ENCODE measurements at regions not wholly inside any gene's neighbourhood (a gene's known extent, or its start where the extent isn't known, plus 50 kb on each side); places are given as distances from the start of the nearest gene placed in this dataset.

GRCh38 chr4:151950993-151951670 lies 190.3 kb upstream of the GATB start:
- Histone ChIP-seq H3K27me3 (replicated peaks in 1 of 7) (no peaks in the 10 kb centered on the region), H3K9me3 (peaks cover 5 to 28% (median 21%) of the 10 kb centered on the region in 8 donors), H3K36me3 (no peaks in the 10 kb centered on the region), H3K27ac (no peak overlapping the region), H3K4me1 (no peaks in the 10 kb centered on the region), H3K4me3 (no peak overlapping the region)
- intact Hi-C loops (cut with DNase I; ENCODE audit: low total_unique reads), result no loop called here
- WGBS, 5 donors, result 76 to 90% (median 84%) methylated on average over 12 of the region's 12 CpGs
- TF ChIP-seq POLR2A (IDR thresholded peaks at IDR 0.05) (no peak), POLR2AphosphoS5 (IDR thresholded peaks at IDR 0.05) (no peak), CTCF (IDR thresholded peaks at IDR 0.05 in 8 of 11, conservative IDR thresholded peaks at IDR 0.05 in 3 of 11) (no peak)
- DNase-seq, result no peak

- no peak overlapping the region for H3K27ac ChIP-seq
- no peak for DNase-seq
- WGBS, 5 donors, result 86 to 98% (median 89%) methylated on average over 1 of the region's 1 CpG
- intact Hi-C loops (cut with DNase I; ENCODE audit: low total_unique reads), result no loop called here
- H3K4me3 ChIP-seq, result no peak overlapping the region
- no peaks in the 10 kb centered on the region for H3K4me1 ChIP-seq
- peaks cover 5 to 39% (median 31%) of the 10 kb centered on the region in 8 donors for H3K9me3 ChIP-seq
- H3K36me3 ChIP-seq, result no peaks in the 10 kb centered on the region
- no peak for TF ChIP-seq POLR2A (IDR thresholded peaks at IDR 0.05)
- no peak for TF ChIP-seq CTCF (IDR thresholded peaks at IDR 0.05 in 8 of 11, conservative IDR thresholded peaks at IDR 0.05 in 3 of 11)
- no peak for TF ChIP-seq POLR2AphosphoS5 (IDR thresholded peaks at IDR 0.05)
- no peaks in the 10 kb centered on the region for H3K27me3 ChIP-seq (replicated peaks in 1 of 7)
These were observed 187.7 kb upstream of the GATB start for GRCh38 chr4:151948351-151949016.

- Histone ChIP-seq H3K4me1 (no peaks in the 10 kb centered on the region), H3K27ac (no peak overlapping the region), H3K9me3 (peaks cover 5 to 39% (median 31%) of the 10 kb centered on the region in 8 donors), H3K27me3 (replicated peaks in 1 of 7) (no peaks in the 10 kb centered on the region), H3K36me3 (no peaks in the 10 kb centered on the region), H3K4me3 (no peak overlapping the region)
- WGBS, 5 donors, result 81 to 85% (median 83%) methylated on average over 1 to 2 of the region's 2 CpGs
- no peak for DNase-seq
- TF ChIP-seq CTCF (IDR thresholded peaks at IDR 0.05 in 8 of 11, conservative IDR thresholded peaks at IDR 0.05 in 3 of 11) (no peak), POLR2AphosphoS5 (IDR thresholded peaks at IDR 0.05) (no peak), POLR2A (IDR thresholded peaks at IDR 0.05) (no peak)
- intact Hi-C loops (cut with DNase I; ENCODE audit: low total_unique reads), result no loop called here
These were observed 185.9 kb upstream of the GATB start for GRCh38 chr4:151946718-151947117.

GRCh38 chr4:151942971-151943370 lies 182.2 kb upstream of the GATB start:
- H3K27me3 ChIP-seq (replicated peaks in 1 of 7), result no peaks in the 10 kb centered on the region
- no peaks in the 10 kb centered on the region for H3K36me3 ChIP-seq
- no peak overlapping the region for H3K4me3 ChIP-seq
- no peak for TF ChIP-seq CTCF (IDR thresholded peaks at IDR 0.05 in 8 of 11, conservative IDR thresholded peaks at IDR 0.05 in 3 of 11)
- no peak for TF ChIP-seq POLR2A (IDR thresholded peaks at IDR 0.05)
- no peak for TF ChIP-seq POLR2AphosphoS5 (IDR thresholded peaks at IDR 0.05)
- DNase-seq, result no peak
- intact Hi-C loops (cut with DNase I; ENCODE audit: low total_unique reads), result no loop called here
- H3K4me1 ChIP-seq, result no peaks in the 10 kb centered on the region
- 86 to 93% (median 92%) methylated on average over 3 of the region's 3 CpGs for WGBS, 5 donors
- H3K9me3 ChIP-seq, result peaks cover 5 to 29% (median 27%) of the 10 kb centered on the region in 8 donors
- no peak overlapping the region for H3K27ac ChIP-seq
